ENCODE measurements at regions not wholly inside any gene's neighbourhood (a gene's known extent, or its start where the extent isn't known, plus 50 kb on each side); places are given as distances from the start of the nearest gene placed in this dataset.

GRCh38 chr13:97111756-97112155 lies 110.4 kb upstream of the MBNL2 start:
- no peak for DNase-seq (ENCODE audit: low spot score)

GRCh38 chr13:97112446-97113152 lies 109.5 kb upstream of the MBNL2 start:
- DNase-seq (ENCODE audit: low spot score): no peak

- no peak for DNase-seq (ENCODE audit: low spot score)
Measured at GRCh38 chr13:97113231-97114001, 108.7 kb upstream of the MBNL2 start.

- no peak for DNase-seq (ENCODE audit: low spot score)
Measured at GRCh38 chr13:97114651-97115050, 107.5 kb upstream of the MBNL2 start.

- no peak for DNase-seq (ENCODE audit: low spot score)
Measured at GRCh38 chr13:97116754-97117153, 105.4 kb upstream of the MBNL2 start.

GRCh38 chr13:97117388-97117910 lies 104.7 kb upstream of the MBNL2 start:
- DNase-seq (ENCODE audit: low spot score): no peak

GRCh38 chr13:97119943-97120342 lies 102.2 kb upstream of the MBNL2 start:
- no peak for DNase-seq (ENCODE audit: low spot score)

- DNase-seq (ENCODE audit: low spot score): no peak
Measured at GRCh38 chr13:97120346-97120745, 101.8 kb upstream of the MBNL2 start.

GRCh38 chr13:97120976-97121375 lies 101.2 kb upstream of the MBNL2 start:
- no peak for DNase-seq (ENCODE audit: low spot score)

GRCh38 chr13:97121894-97122293 lies 100.2 kb upstream of the MBNL2 start:
- DNase-seq (ENCODE audit: low spot score): no peak

- no peak for DNase-seq (ENCODE audit: low spot score)
Measured at GRCh38 chr13:97122381-97122996, 99.6 kb upstream of the MBNL2 start.

- no peak for DNase-seq (ENCODE audit: low spot score)
Measured at GRCh38 chr13:97124206-97124605, 97.9 kb upstream of the MBNL2 start.

- no peak for DNase-seq (ENCODE audit: low spot score)
Measured at GRCh38 chr13:97124915-97125809, 97.0 kb upstream of the MBNL2 start.

GRCh38 chr13:97125810-97126738 lies 96.1 kb upstream of the MBNL2 start:
- no peak for DNase-seq (ENCODE audit: low spot score)

GRCh38 chr13:97127842-97128241 lies 94.3 kb upstream of the MBNL2 start:
- no peak for DNase-seq (ENCODE audit: low spot score)

GRCh38 chr13:97130190-97130589 lies 91.9 kb upstream of the MBNL2 start:
- DNase-seq (ENCODE audit: low spot score): no peak

- no peak for DNase-seq (ENCODE audit: low spot score)
Measured at GRCh38 chr13:97131447-97131846, 90.7 kb upstream of the MBNL2 start.

- no peak for DNase-seq (ENCODE audit: low spot score)
Measured at GRCh38 chr13:97133554-97133953, 88.6 kb upstream of the MBNL2 start.

- no peak for DNase-seq (ENCODE audit: low spot score)
Measured at GRCh38 chr13:97133955-97134354, 88.2 kb upstream of the MBNL2 start.

GRCh38 chr13:97134364-97135095 lies 87.6 kb upstream of the MBNL2 start:
- no peak for DNase-seq (ENCODE audit: low spot score)

All from left forelimb (tissue), 1 donor.